ENCODE measurements at regions not wholly inside any gene's neighbourhood (a gene's known extent, or its start where the extent isn't known, plus 50 kb on each side); places are given as distances from the start of the nearest gene placed in this dataset.
"Not testable (repeated sequence)": the region's sequence is repeated elsewhere in the genome, so short reads cannot be mapped to it uniquely, and the experiment has no call there.

DNA sequence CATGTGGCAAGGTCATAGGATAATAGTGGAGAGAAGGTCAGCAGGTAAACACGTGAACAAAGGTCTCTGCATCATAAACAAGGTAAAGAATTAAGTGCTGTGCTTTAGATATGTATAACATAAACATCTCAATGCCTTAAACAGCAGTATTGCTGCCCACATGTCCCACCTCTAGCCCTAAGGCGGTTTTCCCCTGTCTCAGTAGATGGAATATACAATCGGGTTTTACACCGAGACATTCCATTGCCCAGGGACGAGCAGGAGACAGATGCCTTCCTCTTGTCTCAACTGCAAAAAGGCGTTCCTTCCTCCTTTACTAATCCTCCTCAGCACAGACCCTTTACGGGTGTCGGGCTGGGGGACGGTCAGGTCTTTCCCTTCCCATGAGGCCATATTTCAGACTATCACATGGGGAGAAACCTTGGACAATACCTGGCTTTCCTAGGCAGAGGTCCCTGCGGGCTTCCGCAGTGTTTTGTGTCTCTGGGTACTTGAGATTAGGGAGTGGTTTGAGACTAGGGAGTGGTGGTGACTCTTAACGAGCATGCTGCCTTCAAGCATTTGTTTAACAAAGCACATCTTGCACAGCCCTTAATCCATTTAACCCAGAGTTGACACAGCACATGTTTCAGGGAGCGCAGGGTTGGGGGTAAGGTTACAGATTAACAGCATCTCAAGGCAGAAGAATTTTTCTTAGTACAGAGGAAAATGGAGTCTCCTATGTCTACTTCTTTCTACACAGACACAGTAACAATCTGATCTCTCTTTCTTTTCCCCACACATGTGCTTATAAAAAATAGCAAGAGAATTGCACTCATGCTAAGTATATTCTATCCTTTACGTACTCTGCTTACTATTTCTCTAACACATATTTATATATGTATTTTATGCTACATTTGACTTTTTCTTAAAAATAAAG is 347.7 kb upstream of the TMEFF2 start:
- DNase-seq: not testable (repeated sequence)

DNA sequence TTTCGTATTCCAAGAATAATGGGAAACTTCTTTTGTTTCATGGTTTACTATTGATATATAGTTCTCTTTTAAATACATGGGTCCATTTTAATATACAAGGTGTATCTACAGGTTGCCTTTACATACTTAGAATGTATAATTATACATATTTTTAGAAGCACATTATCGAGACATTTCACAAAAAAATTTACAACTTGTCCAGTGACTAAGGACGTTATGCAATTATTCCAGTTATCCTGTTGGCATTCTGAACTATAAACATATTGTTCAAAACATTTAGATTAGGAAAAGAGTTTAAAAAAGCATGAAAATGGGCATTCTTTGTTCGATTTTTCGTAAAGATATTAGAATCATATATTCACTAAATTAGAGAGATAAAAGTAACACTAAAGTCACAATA is 344.6 kb upstream of the TMEFF2 start:
- DNase-seq: no peak

DNA sequence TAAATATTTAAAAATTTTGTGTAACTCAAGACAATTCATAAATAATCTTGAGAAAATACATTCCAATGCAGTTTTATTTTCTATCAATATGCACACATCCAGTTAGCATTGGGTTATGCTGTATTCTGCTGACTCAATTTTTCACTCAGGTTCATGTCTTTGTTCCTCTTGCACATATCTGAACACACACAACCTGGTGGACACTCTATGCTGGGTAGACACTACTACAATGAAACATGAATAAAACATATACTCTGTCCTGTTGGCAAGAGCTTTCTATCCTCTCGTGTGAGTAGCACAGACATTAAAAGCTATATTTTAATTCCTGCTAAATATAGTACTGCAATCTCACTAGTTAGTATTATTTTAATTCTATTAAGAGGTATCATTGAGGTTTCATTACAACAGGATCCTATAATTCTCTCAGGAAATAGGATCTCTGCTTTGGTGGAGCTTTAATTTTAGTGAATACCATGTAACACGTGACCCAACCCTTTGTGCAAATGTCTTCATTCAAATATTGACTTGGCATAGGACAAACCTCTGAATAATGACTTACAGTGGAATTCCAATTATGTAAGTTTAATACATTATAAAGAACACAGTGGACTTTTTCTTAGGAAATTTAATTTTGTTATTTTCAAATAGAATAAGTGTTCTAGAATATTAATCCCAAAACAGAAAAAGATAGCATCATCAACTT is 342.3 kb upstream of the TMEFF2 start:
- DNase-seq: no peak

DNA sequence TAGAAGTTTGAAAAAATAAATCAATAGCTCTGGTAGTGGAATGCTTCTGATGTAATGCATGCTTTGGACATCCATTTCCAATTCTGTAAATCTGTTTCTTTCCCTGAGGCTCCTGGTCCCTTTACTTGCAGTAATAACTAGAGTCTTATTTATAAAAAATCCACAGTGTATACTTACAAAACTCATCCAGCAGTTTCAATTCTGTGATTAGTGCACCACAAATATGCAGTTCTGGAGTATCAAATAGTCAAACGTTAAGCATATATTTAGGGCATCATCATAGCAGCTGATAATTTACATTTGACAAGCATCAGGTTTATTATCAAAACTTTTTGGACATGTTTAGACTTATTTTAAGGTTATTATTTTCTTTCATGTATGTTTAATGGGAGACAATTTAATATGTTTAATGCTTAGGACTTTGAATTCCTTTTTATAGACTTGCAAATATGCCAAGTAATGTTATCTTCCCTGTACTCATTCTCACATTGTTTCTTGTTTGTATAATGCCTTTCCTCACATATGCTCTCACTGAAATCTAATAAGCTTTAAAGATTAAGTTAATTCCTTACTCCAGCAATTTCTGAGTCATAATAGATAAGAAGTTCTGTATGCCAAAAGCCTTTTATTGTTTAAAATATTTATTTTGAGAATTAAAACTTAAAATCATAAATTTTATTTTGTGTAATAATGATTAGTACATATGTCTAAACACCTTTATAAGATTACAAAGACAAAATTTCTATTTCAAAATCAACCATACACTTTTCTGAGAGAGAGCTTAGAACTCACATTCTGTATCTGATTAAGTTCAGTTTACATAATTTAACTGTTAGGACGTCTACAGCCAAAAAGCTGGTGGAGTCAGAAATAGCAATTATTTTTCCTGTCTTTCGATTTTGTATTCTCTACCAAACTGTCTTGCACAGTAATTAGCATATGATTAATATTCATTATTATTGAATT is 341.5 kb upstream of the TMEFF2 start:
- DNase-seq: no peak

DNA sequence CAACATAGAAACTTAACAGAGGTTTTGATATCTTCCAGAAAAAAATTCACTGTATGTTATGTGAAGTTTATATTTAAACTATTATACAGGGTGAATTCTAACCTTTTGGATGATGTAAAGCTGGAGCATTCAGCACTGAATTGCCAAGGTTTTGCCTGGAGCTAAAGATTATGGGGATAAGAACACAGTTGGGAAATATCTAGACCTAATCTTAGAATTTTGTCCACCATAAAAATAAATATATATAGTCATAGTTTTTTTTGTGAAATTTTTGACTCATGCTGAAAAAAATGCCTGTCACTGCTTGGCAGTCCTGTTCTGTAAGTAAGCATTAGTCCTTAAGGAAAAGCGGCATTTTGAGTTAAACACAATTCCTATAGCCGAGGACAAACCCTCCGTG is 339.3 kb upstream of the TMEFF2 start:
- no peak for DNase-seq

DNA sequence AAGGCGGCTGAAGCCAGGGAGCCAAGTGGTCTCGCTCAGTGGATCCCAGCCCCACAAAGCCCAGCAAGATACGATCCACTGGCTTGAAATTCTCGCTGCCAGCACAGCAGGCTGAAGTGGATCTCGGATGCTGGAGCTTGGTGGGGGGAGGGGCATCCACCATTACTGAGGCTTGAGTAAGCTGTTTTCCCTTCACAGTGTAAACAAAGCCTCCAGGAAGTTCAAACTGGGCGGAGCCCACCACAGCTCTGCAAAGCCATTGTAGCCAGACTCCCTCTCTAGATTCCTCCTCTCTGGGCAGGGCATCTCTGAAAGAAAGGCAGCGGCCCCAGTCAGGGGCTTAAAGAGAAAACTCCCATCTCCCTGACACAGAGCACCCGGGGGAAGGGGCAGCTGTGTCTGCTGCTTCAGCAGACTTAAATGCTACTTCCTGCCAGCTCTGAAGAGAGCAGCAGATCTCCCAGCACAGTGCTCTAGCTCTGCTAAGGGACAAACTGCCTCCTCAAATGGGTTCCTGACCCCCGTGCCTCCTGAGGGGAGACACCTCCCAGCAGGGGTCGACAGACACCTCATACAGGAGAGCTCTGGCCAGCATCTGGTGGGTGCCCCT is 330.0 kb upstream of the TMEFF2 start:
- not testable (repeated sequence) for DNase-seq

DNA sequence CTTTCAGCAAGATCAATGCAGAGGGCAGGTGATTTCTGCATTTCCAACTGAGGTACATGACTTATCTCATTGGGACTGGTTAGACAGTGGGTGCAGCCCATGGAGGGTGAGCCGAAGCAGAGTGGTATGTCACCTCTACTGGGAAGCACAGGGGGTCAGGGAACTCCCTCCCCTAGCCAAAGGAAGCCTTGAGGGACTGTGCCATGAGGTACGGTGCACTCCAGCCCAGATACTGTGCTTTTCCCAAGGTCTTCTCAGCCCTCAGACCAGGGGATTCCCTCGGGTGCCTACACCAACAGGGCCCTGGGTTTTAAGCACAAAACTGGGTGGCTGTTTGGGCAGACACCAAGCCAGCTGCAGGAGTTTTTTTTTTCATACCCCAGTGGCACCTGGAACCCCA is 329.5 kb upstream of the TMEFF2 start:
- not testable (repeated sequence) for DNase-seq

DNA sequence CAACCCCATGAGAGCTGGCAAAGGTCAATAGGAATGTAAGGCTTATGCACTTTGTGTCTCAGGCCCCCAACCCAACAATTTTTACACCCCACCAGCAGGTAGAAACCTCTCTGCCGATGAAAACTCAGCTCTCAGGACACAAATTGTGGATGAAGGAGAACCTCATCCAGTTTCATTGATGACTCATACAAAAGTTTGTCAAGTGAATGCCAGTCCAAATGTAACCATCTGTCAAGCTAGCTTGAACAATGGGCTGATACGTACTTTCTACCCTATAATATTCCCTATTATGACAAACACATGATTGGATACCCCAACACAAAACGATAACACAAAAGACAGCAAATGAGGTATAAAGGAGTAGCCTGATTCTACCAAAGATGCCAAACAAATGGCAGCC is 321.2 kb upstream of the TMEFF2 start:
- DNase-seq: no peak

DNA sequence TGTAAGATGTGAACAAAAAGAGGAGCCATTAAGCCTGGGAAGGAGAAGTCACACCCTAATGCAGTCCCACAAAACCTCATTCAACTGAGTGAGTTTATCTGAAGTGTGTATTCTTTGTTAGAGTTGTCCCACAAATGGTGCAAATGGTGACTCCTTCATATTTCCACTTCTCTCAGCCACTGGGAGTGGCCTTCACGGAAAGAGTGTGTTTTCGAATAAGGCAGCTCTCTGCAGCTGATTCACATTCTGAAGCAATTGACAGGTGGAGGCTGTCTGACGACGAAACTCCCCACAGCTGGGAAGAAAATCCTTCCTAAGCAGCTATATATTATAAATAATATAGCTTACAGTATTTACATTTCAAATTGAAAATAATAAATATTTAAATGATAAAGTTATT is 318.8 kb upstream of the TMEFF2 start:
- no peak for DNase-seq

DNA sequence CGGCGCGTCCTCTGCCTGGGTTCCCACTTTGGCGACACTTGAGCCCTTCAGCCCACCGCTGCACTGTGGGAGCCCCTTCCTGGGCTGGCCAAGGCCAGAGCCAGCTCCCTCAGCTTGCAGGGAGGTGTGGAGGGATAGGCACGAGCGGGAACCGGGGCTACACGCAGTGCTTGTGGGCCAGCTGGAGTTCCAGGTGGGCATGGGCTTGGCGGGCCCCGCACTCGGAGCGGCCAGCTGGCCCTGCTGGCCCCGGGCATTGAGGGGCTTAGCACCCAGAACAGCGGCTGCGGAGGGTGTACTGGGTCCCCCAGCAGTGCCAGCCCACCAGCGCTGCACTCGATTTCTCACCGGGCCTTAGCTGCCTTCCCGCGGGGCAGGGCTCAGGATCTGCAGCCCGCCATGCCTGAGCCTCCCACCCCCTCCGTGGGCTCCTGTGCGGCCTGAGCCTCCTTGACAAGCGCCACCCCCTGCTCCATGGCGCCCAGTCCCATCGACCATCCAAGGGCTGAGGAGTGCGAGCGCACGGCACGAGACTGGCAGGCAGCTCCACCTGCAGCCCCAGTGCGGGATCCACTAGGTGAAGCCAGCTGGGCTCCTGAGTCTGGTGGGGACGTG is 313.2 kb upstream of the TMEFF2 start:
- DNase-seq: not testable (repeated sequence)

DNA sequence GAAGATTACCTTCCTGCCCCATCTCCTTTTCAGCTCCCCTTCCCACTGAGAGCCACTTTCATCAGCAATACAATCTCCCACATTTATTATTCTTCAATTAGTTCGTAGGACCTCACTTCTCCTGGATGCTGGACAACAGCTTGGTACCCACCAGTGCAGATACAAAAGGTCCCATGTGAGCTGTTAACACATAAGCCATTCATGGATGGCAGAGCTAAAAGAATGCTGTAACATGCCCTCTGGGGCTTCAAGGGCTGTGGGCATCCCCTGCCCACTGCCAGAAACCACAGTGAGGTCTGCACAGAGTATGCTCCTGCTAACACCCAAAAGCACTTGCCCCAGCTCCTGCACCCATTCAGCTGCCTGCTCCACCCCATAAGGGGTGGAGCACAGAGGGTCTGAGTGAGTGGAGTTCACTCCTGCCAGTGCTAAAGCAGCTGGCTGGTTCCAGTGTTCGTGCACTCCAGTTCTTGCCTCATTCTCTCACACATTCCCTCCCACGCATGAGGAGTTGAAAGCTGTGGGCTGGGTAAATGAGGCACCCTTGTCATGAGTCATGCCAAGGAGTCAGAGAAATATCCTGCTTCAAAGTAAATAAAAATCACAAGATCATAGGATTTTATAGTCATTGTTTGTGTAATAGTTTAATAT is 305.9 kb upstream of the TMEFF2 start:
- DNase-seq: no peak

DNA sequence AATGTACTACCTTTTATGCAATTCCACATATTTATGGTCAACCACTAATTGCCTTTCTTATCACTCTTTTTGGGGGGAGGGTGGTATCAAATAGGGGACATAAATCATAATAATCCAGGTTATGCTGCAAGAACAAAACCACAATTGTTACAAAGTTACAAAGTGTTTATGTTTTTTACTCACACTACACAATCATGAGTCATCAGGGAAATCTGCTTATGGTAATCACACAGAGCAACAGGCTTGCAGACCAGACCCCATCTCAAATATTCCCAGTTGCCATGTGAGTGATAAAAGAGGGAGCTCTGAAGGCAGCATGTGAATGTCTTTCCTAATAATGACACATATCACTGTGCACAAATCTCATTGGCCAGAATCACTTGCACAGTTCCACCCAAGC is 304.7 kb upstream of the TMEFF2 start:
- DNase-seq: no peak

DNA sequence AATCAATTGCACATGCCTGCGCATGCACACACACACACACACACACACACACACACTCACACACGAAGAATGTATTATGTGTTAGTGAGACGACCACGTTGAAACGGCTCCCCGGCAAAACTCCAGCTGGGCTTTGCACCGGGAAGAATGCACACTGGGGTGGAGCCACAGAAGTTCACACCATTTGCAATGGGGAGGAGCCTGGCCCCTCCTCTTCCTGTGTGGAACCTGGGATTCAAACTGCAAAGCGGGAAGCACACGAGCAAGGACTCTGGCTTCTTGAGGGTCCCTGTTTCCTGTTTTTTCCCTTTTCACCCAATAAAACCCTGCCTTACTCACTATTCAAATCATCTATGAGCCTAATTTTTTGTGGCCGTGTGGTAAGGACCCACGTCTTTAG is 304.0 kb upstream of the TMEFF2 start:
- DNase-seq: no peak

DNA sequence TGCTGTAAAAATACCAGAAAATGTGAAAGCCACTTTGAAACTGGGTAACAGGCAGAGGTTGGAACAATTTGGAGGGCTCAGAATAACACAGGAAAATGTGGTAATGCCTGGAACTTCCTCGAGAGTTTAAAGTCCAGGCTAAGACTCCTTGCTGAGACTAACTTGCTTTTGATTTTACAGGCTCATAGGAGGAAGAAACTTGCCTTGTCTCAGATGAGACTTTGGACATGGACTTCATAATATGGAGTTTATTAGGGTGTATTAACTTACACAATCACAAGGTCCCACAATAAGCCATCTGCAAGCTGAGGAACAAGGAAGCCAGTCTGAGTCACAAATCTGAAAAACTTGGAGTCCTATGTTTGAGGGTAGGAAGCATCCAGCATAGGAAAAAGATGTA is 293.4 kb upstream of the TMEFF2 start:
- not testable (repeated sequence) for DNase-seq

DNA sequence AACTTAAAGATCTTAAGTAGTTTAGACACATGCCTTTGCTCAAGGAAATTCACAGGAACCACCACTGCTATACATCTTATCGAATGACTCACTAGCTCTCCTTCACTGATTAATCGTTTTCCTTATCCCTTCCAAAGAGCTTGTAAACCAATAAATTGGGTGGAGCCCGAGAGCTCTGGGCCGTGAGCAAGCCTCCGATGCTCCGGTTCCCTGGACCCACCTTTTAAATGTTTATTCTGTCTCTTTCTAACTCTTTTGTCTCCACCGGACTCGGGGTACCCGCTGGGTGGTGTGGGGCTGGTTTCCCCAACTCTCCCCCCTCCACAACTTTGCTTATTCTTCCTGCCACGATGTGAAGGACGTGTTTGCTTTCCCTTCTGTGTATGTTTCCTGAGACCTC is 292.9 kb upstream of the TMEFF2 start:
- DNase-seq: no peak

DNA sequence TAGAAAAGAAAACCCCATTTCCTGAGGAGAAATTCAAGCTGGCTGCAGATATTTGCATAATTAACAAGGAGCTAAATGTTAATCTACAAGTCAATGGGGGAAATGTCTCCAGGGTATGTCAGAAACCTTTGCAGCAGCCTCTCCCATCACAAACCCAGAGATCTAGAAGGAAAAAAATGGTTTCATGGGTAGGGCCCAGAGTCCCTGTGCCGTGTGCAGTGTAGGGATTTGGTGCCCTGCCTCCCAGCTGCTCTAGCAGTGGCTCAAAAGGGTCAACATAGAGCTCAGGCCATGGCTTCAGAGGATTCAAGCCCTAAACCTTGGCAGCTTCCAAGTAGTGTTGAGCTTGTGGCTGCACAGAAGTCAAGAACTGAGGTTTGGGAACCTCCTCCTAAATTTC is 290.2 kb upstream of the TMEFF2 start:
- DNase-seq: no peak

DNA sequence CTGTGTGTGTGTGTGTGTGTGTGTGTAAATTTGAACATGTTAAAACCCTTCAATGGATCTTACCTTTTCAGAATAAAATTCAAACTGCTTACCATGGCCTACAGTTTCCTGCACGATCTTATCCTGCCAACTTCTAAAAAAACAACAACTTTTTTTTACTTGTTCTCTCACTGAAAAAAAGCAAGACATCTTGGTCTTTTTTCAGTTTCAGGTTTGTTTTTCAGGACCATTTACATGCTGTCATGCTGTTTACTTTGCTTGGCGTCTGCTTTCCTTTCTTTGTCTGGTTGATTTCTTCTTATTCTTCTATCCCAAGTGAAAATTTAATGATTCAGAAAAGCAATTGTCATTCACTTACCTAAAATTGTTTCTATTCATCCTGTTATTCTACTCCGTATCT is 286.3 kb upstream of the TMEFF2 start:
- DNase-seq: no peak

DNA sequence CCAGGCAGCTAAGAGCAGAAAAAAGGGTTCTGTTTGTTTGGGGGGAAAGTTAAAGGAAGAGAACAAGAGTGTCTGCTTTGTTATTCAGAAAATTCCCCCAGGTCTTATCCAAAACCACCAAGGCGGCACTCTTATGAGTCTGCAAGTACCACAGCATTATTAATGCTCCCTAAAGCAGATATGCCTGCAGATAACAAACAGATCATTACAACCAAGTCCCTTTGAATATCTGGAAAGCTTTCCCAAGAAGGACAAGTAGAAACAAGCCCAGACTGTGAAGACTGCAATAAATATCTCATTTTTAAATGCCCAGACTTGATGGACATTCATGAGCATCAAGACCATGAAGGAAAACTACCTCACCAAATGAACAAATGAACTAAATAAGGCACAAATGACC is 278.6 kb upstream of the TMEFF2 start:
- no peak for DNase-seq

DNA sequence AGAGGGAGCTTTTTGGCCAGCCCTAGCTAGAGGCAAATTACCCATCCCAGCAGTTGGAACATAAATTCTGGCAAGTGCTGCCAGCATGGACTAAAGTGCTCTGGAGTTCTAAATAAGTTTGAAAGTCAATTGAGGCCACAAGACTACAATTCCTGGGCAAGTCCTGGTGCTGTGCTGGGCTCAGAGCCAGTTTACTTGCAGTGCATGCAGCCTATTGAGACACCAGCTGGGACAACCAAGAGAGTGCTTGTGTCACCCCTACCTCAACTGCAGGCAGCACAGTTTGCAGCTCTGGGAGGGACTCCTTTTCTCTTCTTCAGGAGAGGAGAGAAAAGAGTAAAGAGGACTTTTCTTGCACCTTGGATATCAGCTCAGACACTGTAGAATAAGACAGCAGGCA is 277.2 kb upstream of the TMEFF2 start:
- no peak for DNase-seq

DNA sequence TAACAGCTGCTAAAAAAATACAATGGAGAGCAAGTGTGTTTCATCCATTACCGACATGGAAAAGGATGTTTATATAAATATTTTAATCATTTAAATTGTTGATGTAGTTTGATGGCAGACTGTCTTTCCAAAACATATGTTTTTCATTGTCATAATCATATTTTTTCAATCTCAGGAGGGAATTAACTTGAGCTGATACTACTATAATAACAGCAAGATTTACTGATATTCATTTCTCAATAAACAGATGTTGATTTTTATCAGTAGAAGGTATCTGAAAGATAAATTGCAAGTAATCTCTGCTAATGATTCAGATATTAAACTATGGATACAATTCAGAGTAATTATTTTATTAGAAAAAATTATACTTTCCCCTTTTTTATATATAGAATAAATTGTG is 274.9 kb upstream of the TMEFF2 start:
- DNase-seq: no peak

DNA sequence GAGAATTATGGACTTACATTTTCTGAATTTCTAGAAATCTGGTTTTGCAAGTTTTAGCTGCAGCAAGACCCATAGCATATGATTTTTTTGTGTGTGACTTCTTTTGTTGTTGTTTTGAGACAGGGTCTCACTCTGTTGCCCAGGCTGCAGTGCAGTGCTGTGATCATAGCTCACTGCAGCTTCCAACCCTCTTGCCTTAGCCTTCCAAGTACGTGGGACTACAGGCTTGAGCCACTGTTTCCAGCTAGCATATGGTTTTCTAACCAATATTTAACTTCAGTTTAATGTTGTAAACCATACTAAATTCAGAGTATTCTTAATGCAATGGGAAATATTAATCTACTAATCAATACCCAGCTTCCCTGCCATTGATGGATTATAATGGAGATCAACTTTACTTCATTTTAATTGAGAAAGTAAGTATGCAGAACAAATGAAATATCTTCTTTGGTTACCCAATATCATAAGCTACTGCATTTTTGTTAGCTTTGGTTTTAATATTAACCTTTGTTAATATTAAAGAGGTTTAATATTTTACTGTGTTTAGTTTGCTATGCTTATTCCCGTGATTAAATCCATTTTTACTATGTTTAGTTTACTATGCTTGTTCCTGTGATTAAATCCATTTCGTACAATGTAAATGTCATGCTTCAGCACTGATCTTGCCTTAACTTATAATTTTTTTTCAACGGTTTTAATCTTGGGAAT is 273.4 kb upstream of the TMEFF2 start:
- DNase-seq: no peak
